ENCODE measurements at regions not wholly inside any gene's neighbourhood (a gene's known extent, or its start where the extent isn't known, plus 50 kb on each side); places are given as distances from the start of the nearest gene placed in this dataset.

- Histone ChIP-seq H3K9me2 (replicated peaks; ENCODE audit: insufficient read depth, low read length) (no peaks in the 10 kb centered on the region), H3K4me2 (ENCODE audit: low read depth, low read length, poor library complexity, severe bottlenecking) (no peak overlapping the region), H4K20me1 (ENCODE audit: low read depth, low read length) (no peaks in the 10 kb centered on the region), H3K9me3 (ENCODE audit: insufficient read depth, low read length) (no peaks in the 10 kb centered on the region), H3K36me3 (ENCODE audit: low read length) (no peaks in the 10 kb centered on the region), H3K27me3 (ENCODE audit: low read length) (no peaks in the 10 kb centered on the region), H3F3A (ENCODE audit: insufficient read depth) (no peaks in the 10 kb centered on the region), H3K79me2 (ENCODE audit: insufficient read depth, low read length) (no peaks in the 10 kb centered on the region), H3K27ac (ENCODE audit: low read depth, low read length) (no peak overlapping the region), H2AFZ (ENCODE audit: low read depth, low read length, severe bottlenecking) (no peak overlapping the region), H3K4me3 (ENCODE audit: insufficient read depth, low read length, poor library complexity, severe bottlenecking) (no peak overlapping the region), H3K9ac (ENCODE audit: low read length) (no peak overlapping the region)
- TF ChIP-seq EZH2phosphoT487 (conservative IDR thresholded peaks at IDR 0.05; ENCODE audit: low read length) (no peak), CTCF (IDR thresholded peaks at IDR 0.05; ENCODE audit: insufficient read depth, low read length, poor library complexity, severe bottlenecking) (no peak)
Observed at GRCh38 chr2:2797797-2798196, 466.7 kb upstream of the MYT1L start.

- Histone ChIP-seq H3K27me3 (ENCODE audit: low read length) (no peaks in the 10 kb centered on the region), H3K79me2 (ENCODE audit: insufficient read depth, low read length) (no peaks in the 10 kb centered on the region), H2AFZ (ENCODE audit: low read depth, low read length, severe bottlenecking) (no peak overlapping the region), H3K36me3 (ENCODE audit: low read length) (no peaks in the 10 kb centered on the region), H3F3A (ENCODE audit: insufficient read depth) (no peaks in the 10 kb centered on the region), H3K4me2 (ENCODE audit: low read depth, low read length, poor library complexity, severe bottlenecking) (no peak overlapping the region), H3K27ac (ENCODE audit: low read depth, low read length) (no peak overlapping the region), H4K20me1 (ENCODE audit: low read depth, low read length) (no peaks in the 10 kb centered on the region), H3K4me3 (ENCODE audit: insufficient read depth, low read length, poor library complexity, severe bottlenecking) (no peak overlapping the region), H3K9me2 (replicated peaks; ENCODE audit: insufficient read depth, low read length) (no peaks in the 10 kb centered on the region), H3K9ac (ENCODE audit: low read length) (no peak overlapping the region), H3K9me3 (ENCODE audit: insufficient read depth, low read length) (no peaks in the 10 kb centered on the region)
- TF ChIP-seq EZH2phosphoT487 (conservative IDR thresholded peaks at IDR 0.05; ENCODE audit: low read length) (no peak), CTCF (IDR thresholded peaks at IDR 0.05; ENCODE audit: insufficient read depth, low read length, poor library complexity, severe bottlenecking) (no peak)
Observed at GRCh38 chr2:2796207-2796606, 465.1 kb upstream of the MYT1L start.

GRCh38 chr2:2795438-2796091, 464.5 kb upstream of the MYT1L start:
- H3F3A ChIP-seq (ENCODE audit: insufficient read depth) = no peaks in the 10 kb centered on the region
- no peak overlapping the region for H3K9ac ChIP-seq (ENCODE audit: low read length)
- H3K9me3 ChIP-seq (ENCODE audit: insufficient read depth, low read length) = no peaks in the 10 kb centered on the region
- H2AFZ ChIP-seq (ENCODE audit: low read depth, low read length, severe bottlenecking) = no peak overlapping the region
- H3K4me2 ChIP-seq (ENCODE audit: low read depth, low read length, poor library complexity, severe bottlenecking) = no peak overlapping the region
- no peaks in the 10 kb centered on the region for H3K27me3 ChIP-seq (ENCODE audit: low read length)
- H3K9me2 ChIP-seq (replicated peaks; ENCODE audit: insufficient read depth, low read length) = no peaks in the 10 kb centered on the region
- no peaks in the 10 kb centered on the region for H3K36me3 ChIP-seq (ENCODE audit: low read length)
- no peak overlapping the region for H3K27ac ChIP-seq (ENCODE audit: low read depth, low read length)
- H4K20me1 ChIP-seq (ENCODE audit: low read depth, low read length) = no peaks in the 10 kb centered on the region
- TF ChIP-seq EZH2phosphoT487 (conservative IDR thresholded peaks at IDR 0.05; ENCODE audit: low read length) = no peak
- no peak for TF ChIP-seq CTCF (IDR thresholded peaks at IDR 0.05; ENCODE audit: insufficient read depth, low read length, poor library complexity, severe bottlenecking)
- H3K79me2 ChIP-seq (ENCODE audit: insufficient read depth, low read length) = no peaks in the 10 kb centered on the region
- no peak overlapping the region for H3K4me3 ChIP-seq (ENCODE audit: insufficient read depth, low read length, poor library complexity, severe bottlenecking)

Data from SU-DHL-6 (cell line).